ENCODE measurements at regions not wholly inside any gene's neighbourhood (a gene's known extent, or its start where the extent isn't known, plus 50 kb on each side); places are given as distances from the start of the nearest gene placed in this dataset.

DNA sequence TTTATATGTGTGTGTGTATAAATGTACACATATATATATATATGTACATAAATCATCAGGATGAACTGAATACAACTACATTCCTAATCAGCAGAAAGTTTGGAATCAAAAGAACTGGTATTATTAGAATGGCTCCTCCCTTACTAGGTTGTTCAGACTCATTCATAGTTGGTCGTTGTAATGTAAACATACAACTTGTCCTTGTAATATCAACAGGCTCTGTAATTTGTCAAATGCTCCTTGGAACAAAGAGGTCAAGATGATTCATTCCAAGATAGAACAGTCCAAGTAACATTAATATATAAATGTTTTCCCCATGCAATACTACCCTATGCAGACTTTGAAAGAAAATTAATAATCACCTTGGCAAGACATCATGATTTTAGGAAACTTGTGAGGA is 351.4 kb upstream of the SMIM31 start:
- no peak overlapping the region for H2BK12ac ChIP-seq (ENCODE audit: insufficient read length, low read depth, low read length)

More for the DNA sequence above, 351.4 kb upstream of the SMIM31 start:
- Histone ChIP-seq H2AFZ (ENCODE audit: low read length) (no peak overlapping the region), H3K23me2 (ENCODE audit: insufficient read length, low read depth, low read length, poor library complexity, severe bottlenecking) (no peaks in the 10 kb centered on the region), H3K9me3 (ENCODE audit: control insufficient read depth, low read depth, low read length) (no peaks in the 10 kb centered on the region), H3K27me3 (ENCODE audit: insufficient read depth, low read length) (no peaks in the 10 kb centered on the region), H3K4ac (ENCODE audit: low read depth, low read length) (no peak overlapping the region), H3K9ac (ENCODE audit: extremely low read depth, insufficient read length, low read length) (no peak overlapping the region), H3K79me1 (ENCODE audit: insufficient read depth, low read depth, low read length, poor library complexity, severe bottlenecking) (no peaks in the 10 kb centered on the region), H3K4me1 (ENCODE audit: insufficient read depth, low read length) (no peaks in the 10 kb centered on the region), H3K79me2 (ENCODE audit: insufficient read depth, low read length) (no peaks in the 10 kb centered on the region), H4K91ac (ENCODE audit: insufficient read length, low read depth, low read length) (no peak overlapping the region), H4K5ac (ENCODE audit: insufficient read length, low read depth, low read length) (no peak overlapping the region), H3K14ac (ENCODE audit: insufficient read depth, low read length) (no peak overlapping the region), H3K56ac (ENCODE audit: insufficient read length, low read depth, low read length) (no peak overlapping the region), H2AK5ac (ENCODE audit: insufficient read length, low read length) (no peak overlapping the region), H2BK20ac (ENCODE audit: low read depth, low read length, poor library complexity, severe bottlenecking) (no peak overlapping the region), H3K4me2 (ENCODE audit: insufficient read depth, insufficient read length, low read length) (no peak overlapping the region), H4K20me1 (ENCODE audit: control insufficient read depth, insufficient read depth, insufficient read length) (no peaks in the 10 kb centered on the region), H3K23ac (ENCODE audit: insufficient read length, low read depth, low read length) (no peak overlapping the region), H3K27ac (ENCODE audit: insufficient read length, low read depth, low read length) (no peak overlapping the region), H2BK120ac (ENCODE audit: low read depth, low read length, poor library complexity, severe bottlenecking) (no peak overlapping the region), H4K8ac (replicated peaks; ENCODE audit: insufficient read length, low read depth, low read length) (no peak overlapping the region), H3K18ac (ENCODE audit: insufficient read length, low read depth, low read length) (no peak overlapping the region), H2BK5ac (ENCODE audit: insufficient read length, low read length) (no peak overlapping the region), H3T11ph (ENCODE audit: low read length) (no peak overlapping the region), H2BK15ac (ENCODE audit: low read depth, low read length) (no peak overlapping the region)
- Mint-ChIP-seq H3K4me1 (no peaks in the 10 kb centered on the region), H3K4me3 (no peak overlapping the region), H3K36me3 (ENCODE audit: insufficient read depth in 1 of 3, low read depth in 3 of 3) (no peaks in the 10 kb centered on the region), H3K27me3 (ENCODE audit: low read depth) (no peaks in the 10 kb centered on the region), H3K9me3 (no peaks in the 10 kb centered on the region), H3K27ac (no peak overlapping the region)
- no CpG with 5 or more reads among the region's 1 CpG for WGBS (ENCODE audit: extremely low coverage, insufficient read length, low lambda C conversion rate)
- TF ChIP-seq, protein P1, sequence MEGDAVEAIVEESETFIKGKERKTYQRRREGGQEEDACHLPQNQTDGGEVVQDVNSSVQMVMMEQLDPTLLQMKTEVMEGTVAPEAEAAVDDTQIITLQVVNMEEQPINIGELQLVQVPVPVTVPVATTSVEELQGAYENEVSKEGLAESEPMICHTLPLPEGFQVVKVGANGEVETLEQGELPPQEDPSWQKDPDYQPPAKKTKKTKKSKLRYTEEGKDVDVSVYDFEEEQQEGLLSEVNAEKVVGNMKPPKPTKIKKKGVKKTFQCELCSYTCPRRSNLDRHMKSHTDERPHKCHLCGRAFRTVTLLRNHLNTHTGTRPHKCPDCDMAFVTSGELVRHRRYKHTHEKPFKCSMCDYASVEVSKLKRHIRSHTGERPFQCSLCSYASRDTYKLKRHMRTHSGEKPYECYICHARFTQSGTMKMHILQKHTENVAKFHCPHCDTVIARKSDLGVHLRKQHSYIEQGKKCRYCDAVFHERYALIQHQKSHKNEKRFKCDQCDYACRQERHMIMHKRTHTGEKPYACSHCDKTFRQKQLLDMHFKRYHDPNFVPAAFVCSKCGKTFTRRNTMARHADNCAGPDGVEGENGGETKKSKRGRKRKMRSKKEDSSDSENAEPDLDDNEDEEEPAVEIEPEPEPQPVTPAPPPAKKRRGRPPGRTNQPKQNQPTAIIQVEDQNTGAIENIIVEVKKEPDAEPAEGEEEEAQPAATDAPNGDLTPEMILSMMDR (conservative IDR thresholded peaks at IDR 0.05), result no peak
- no peak for DNase-seq
